ENCODE measurements at regions not wholly inside any gene's neighbourhood (a gene's known extent, or its start where the extent isn't known, plus 50 kb on each side); places are given as distances from the start of the nearest gene placed in this dataset.

- H3K4me3 ChIP-seq, result no peak overlapping the region
- no peak for ATAC-seq (ENCODE audit: low FRiP score in 2 of 2)
- whole genome bisulfite sequencing, 2 donors, result 45 to 47% methylated on average over 2 of the region's 2 CpGs
- H3K9me3 ChIP-seq, result no peaks in the 10 kb centered on the region
- no peak overlapping the region for H3K27ac ChIP-seq
- H3K4me1 ChIP-seq, result no peaks in the 10 kb centered on the region
- no peaks in the 10 kb centered on the region for H3K36me3 ChIP-seq
- TF ChIP-seq POLR2A (IDR thresholded peaks at IDR 0.05) (no peak), CTCF (IDR thresholded peaks at IDR 0.05) (no peak), POLR2AphosphoS5 (IDR thresholded peaks at IDR 0.05) (no peak), EP300 (IDR thresholded peaks at IDR 0.05) (no peak)
- H3K27me3 ChIP-seq, result no peaks in the 10 kb centered on the region
- no peak for DNase-seq
These were observed 480.0 kb upstream of the GOLIM4 start for GRCh38 chr3:168575750-168576149.

GRCh38 chr3:168574455-168575158 is 478.9 kb upstream of the GOLIM4 start:
- no peak overlapping the region for H3K4me3 ChIP-seq
- no peak for DNase-seq
- no peaks in the 10 kb centered on the region for H3K9me3 ChIP-seq
- H3K4me1 ChIP-seq, result no peaks in the 10 kb centered on the region
- ATAC-seq (ENCODE audit: low FRiP score in 2 of 2), result no peak
- no peaks in the 10 kb centered on the region for H3K27me3 ChIP-seq
- TF ChIP-seq CTCF (IDR thresholded peaks at IDR 0.05) (no peak), POLR2A (IDR thresholded peaks at IDR 0.05) (no peak), POLR2AphosphoS5 (IDR thresholded peaks at IDR 0.05) (no peak), EP300 (IDR thresholded peaks at IDR 0.05) (no peak)
- no peaks in the 10 kb centered on the region for H3K36me3 ChIP-seq
- 33 to 36% methylated on average over 1 of the region's 1 CpG for WGBS, 2 donors
- H3K27ac ChIP-seq, result no peak overlapping the region

- no peak for TF ChIP-seq EP300 (IDR thresholded peaks at IDR 0.05)
- no peak for TF ChIP-seq POLR2AphosphoS5 (IDR thresholded peaks at IDR 0.05)
- Histone ChIP-seq H3K4me3 (no peak overlapping the region), H3K36me3 (no peaks in the 10 kb centered on the region), H3K4me1 (no peaks in the 10 kb centered on the region), H3K9me3 (no peaks in the 10 kb centered on the region), H3K27ac (no peak overlapping the region), H3K27me3 (no peaks in the 10 kb centered on the region)
- 81 to 87% methylated on average over 2 of the region's 2 CpGs for WGBS, 2 donors
- ATAC-seq (ENCODE audit: low FRiP score in 2 of 2), result no peak
- DNase-seq, result no peak
These were observed 474.9 kb upstream of the GOLIM4 start for GRCh38 chr3:168570404-168571155.

DNA sequence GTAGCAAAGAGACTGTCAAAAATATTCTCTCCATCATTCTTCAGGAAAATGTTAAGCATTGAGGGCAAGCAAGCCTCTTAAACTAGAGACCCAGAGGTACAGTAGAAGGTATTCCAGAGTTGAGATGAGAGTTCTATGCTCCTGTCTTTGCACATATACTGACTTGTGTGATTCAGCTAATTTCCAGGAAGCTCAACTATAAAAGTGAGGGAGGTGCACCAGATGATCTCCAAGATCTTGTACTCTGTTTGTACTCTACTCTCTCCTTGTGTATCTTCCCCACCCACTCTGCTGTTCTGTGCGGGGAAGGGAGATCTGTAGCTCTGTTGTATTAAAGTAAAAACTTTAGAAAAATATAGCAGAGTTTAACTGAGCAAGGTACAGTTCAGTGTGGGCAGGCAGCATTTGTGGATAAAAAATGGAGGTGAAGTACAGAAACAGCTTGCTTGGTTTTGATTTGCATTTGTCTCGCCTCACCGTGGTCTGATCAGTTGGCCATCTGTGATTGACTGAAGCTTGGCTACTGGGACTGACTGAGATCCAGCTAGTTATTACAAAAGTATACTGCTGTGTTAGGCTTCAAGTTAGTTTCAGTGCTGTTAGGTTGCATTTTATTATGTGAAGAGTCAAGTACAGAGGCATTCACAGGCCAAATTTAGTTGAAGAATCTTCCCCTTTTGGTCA is 463.1 kb upstream of the GOLIM4 start:
- DNase-seq (no peak), ATAC-seq (ENCODE audit: low FRiP score in 2 of 2) (no peak)
- 86 to 94% methylated on average over 3 of the region's 3 CpGs for WGBS, 2 donors
- H3K9me3 ChIP-seq, result no peaks in the 10 kb centered on the region
- no peaks in the 10 kb centered on the region for H3K4me1 ChIP-seq
- TF ChIP-seq POLR2A (IDR thresholded peaks at IDR 0.05) (no peak), POLR2AphosphoS5 (IDR thresholded peaks at IDR 0.05) (no peak), CTCF (IDR thresholded peaks at IDR 0.05) (no peak), EP300 (IDR thresholded peaks at IDR 0.05) (no peak)
- no peak overlapping the region for H3K27ac ChIP-seq
- H3K4me3 ChIP-seq, result no peak overlapping the region
- no peaks in the 10 kb centered on the region for H3K27me3 ChIP-seq
- H3K36me3 ChIP-seq, result no peaks in the 10 kb centered on the region

GRCh38 chr3:168552251-168552650 is 456.5 kb upstream of the GOLIM4 start:
- DNase-seq, result no peak
- Histone ChIP-seq H3K36me3 (no peaks in the 10 kb centered on the region), H3K4me3 (no peak overlapping the region), H3K9me3 (no peaks in the 10 kb centered on the region), H3K4me1 (no peaks in the 10 kb centered on the region), H3K27me3 (no peaks in the 10 kb centered on the region), H3K27ac (no peak overlapping the region)
- TF ChIP-seq POLR2A (IDR thresholded peaks at IDR 0.05) (no peak), CTCF (IDR thresholded peaks at IDR 0.05) (no peak), EP300 (IDR thresholded peaks at IDR 0.05) (no peak), POLR2AphosphoS5 (IDR thresholded peaks at IDR 0.05) (no peak)
- ATAC-seq (ENCODE audit: low FRiP score in 2 of 2), result no peak

Measured in upper lobe of left lung (tissue), 6 donors.